Mucosa of descending colon (tissue), 3 donors: ENCODE measurements at regions not wholly inside any gene's neighbourhood (a gene's known extent, or its start where the extent isn't known, plus 50 kb on each side); places are given as distances from the start of the nearest gene placed in this dataset.

Experiments
- ATAC-seq: fragments of 200-7000 bp; cut with Tn5 transposase; one replicate; pipeline ENCODE4 v1.9.1; 2020; ENCODE audit warnings: mild to moderate bottlenecking, moderate library complexity
- DNase-seq, 3 donors: peaks; one replicate each; pipeline ENCODE4 v3.0.0-alpha.2; 2020
- H3K36me3 ChIP-seq: fragments of 200-600 bp; one replicate; pipeline ENCODE4 v1.8.0; 2021; ENCODE audit warnings: low read depth, mild to moderate bottlenecking
- H3K4me1 ChIP-seq: fragments of 200-600 bp; one replicate; pipeline ENCODE4 v1.8.0; 2021; ENCODE audit warnings: low read depth, mild to moderate bottlenecking
- H3K4me3 ChIP-seq: fragments of 200-600 bp; one replicate; pipeline ENCODE4 v1.8.0; 2021; ENCODE audit warnings: mild to moderate bottlenecking
- H3K9me3 ChIP-seq: fragments of 200-600 bp; one replicate; pipeline ENCODE4 v1.8.0; 2021; ENCODE audit warnings: mild to moderate bottlenecking
- intact Hi-C, 2 donors: fragments of 100-400 bp; cut with DNase I in 1 of 2; cut with micrococcal nuclease in 1 of 2; formaldehyde crosslinking; loops; one replicate each; pipeline versions ENCODE4 v1.11.0 to v1.11.1; 2022; cut with DNase I, micrococcal nuclease
- TF ChIP-seq, protein P1 (sequence below): fragments of 200-600 bp; IDR thresholded peaks from one replicate; pipeline ENCODE4 v1.8.0; 2022; ENCODE audit warnings: antibody characterized with exemption, mild to moderate bottlenecking
- donor health status: DM: no; HTN: no; CAD: no; lungs with moderate emphysema.
- donor health status: DM: no; HTN: no; CAD: no.
- donor health status: DM: no; HTN: yes; CAD: no.

DNA sequence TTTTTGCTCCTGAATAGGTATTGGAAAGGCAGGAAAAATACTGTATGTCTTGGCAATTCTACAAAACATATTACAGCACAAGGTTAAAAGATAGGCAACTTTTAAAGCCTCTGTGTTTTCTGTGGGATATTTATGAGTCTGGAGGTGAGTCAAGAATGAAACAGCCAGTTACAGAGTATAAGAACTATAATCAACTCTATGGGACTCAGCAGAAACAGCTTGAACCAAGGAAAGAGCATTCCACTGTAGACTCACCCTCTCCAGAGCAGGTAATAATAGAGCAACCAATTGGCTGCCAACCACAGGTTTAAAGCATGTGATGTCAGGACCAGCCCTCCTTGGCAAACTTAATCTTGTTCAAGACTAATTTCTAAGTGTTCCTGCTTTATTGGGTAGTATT, 100.5 kb upstream of the MDM1 start:
- ATAC-seq, result peak; percentile 78
- peaks cover 14% of the 10 kb centered on the region for H3K4me1 ChIP-seq
- no peaks in the 10 kb centered on the region for H3K36me3 ChIP-seq
- H3K9me3 ChIP-seq, result no peaks in the 10 kb centered on the region
- intact Hi-C loops, result no loop called here
- TF ChIP-seq, protein P1, sequence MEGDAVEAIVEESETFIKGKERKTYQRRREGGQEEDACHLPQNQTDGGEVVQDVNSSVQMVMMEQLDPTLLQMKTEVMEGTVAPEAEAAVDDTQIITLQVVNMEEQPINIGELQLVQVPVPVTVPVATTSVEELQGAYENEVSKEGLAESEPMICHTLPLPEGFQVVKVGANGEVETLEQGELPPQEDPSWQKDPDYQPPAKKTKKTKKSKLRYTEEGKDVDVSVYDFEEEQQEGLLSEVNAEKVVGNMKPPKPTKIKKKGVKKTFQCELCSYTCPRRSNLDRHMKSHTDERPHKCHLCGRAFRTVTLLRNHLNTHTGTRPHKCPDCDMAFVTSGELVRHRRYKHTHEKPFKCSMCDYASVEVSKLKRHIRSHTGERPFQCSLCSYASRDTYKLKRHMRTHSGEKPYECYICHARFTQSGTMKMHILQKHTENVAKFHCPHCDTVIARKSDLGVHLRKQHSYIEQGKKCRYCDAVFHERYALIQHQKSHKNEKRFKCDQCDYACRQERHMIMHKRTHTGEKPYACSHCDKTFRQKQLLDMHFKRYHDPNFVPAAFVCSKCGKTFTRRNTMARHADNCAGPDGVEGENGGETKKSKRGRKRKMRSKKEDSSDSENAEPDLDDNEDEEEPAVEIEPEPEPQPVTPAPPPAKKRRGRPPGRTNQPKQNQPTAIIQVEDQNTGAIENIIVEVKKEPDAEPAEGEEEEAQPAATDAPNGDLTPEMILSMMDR, result no peak
- H3K4me3 ChIP-seq, result no peak overlapping the region
- peak in 1 of 3 donors; percentile 21 for DNase-seq

DNA sequence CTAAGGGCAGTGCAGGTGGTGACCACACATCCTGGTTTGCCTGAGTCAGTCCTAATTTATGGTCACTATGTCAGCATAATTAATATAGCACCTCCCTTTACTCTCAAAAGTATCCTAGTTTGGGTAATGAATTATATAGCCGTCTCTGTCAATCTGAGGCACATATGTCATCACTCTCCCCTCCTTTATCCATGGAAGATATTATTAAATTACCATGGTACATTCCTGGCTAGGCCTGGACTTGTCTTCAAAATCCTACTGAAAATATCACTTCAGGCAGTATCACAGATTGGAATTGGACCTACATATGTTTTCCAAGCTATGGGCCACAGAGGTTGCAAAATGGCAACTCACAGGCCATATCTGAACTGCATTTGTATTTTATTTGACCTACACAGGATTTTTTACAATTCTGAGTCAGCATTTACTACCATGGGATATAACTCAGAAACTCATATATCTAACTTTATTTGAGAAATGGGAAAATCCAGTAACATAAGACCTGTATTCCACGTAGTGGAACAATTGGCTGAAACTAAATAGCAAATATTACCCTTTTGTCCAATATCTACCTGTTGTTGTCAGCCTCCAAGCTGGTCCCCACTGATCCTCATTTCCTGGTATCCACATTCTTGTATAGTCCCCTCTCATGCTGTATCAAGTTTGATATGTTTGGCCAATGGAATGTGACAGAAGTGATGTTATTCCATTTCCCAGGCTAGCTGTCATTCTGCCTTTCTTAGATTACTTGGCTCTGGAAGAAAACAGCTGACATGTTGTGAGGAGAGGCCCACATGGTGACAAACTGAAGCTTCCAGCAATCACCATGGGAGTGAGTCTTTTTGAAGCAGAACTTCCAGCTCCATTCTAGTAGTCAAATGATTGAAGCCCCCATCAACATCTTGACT, 102.5 kb upstream of the MDM1 start:
- H3K4me3 ChIP-seq, result no peak overlapping the region
- H3K9me3 ChIP-seq, result no peaks in the 10 kb centered on the region
- TF ChIP-seq, protein P1, result no peak
- DNase-seq, result no peak
- H3K36me3 ChIP-seq, result no peaks in the 10 kb centered on the region
- peak; percentile 33 for ATAC-seq
- peaks cover 4% of the 10 kb centered on the region for H3K4me1 ChIP-seq
- intact Hi-C loops, result no loop called here

DNA sequence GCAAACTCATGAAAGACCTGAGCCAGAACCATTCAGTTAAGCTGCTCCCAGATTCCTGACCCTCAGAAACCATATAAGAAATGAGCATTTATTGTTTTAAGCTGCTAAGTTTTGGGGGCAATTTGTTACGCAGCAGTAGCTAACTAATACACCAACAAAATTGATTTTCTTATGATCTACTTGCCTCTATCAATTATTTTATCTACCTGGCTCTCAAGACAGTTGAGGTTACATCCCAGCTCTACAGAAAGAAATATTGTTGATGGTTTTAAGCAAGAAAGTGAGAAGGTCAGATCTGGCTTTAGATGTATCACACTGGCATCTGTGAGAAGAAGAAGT, 103.1 kb upstream of the MDM1 start:
- H3K9me3 ChIP-seq, result no peaks in the 10 kb centered on the region
- DNase-seq (no peak), ATAC-seq (no peak)
- peaks cover 4% of the 10 kb centered on the region for H3K4me1 ChIP-seq
- H3K36me3 ChIP-seq, result no peaks in the 10 kb centered on the region
- no peak overlapping the region for H3K4me3 ChIP-seq
- intact Hi-C loops, result no loop called here
- TF ChIP-seq, protein P1, result no peak

DNA sequence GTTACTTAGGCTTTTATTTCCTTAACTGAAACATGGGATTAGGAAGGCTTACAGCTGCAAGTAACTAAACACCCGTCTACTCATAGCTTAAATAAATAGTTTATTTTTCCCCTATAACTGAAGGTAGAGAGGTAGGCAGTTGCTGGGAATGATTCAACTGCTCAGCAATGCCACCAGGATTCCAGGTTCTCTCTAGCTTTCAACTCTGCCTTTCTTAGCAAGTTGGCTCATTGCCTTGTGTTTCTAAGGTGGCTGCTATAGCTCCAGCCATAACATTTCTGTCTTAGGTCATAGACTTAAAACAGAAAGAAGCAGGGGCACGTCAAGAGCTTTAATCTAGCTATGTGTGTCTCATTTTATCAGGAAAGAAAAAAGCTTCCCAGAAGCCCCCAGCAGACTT, 103.7 kb upstream of the MDM1 start:
- TF ChIP-seq, protein P1, result no peak
- H3K4me3 ChIP-seq, result no peak overlapping the region
- intact Hi-C loops, result no loop called here
- no peaks in the 10 kb centered on the region for H3K9me3 ChIP-seq
- H3K4me1 ChIP-seq, result peaks cover 4% of the 10 kb centered on the region
- DNase-seq (no peak), ATAC-seq (peak; percentile 22)
- H3K36me3 ChIP-seq, result no peaks in the 10 kb centered on the region

DNA sequence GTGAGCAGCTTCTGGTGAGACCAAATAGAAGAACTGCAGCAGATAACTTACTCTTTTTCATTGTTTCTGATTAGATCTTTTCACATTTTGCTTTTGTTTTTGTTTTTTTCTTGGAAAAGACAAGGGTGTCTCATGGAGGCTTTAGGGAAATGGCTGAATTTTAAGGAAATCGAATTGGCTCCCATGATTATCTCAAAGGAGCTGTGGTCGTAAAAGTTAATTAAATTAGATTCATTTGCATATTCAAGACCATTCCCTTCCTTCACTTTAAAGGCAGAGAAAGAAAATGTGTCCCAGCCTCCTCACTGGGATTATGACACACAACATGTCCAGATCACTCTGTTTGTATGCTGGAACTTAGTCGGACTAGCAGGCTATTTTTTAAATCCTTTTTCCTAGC, 106.4 kb upstream of the MDM1 start:
- Histone ChIP-seq H3K36me3 (no peaks in the 10 kb centered on the region), H3K4me1 (peaks cover 6% of the 10 kb centered on the region), H3K9me3 (no peaks in the 10 kb centered on the region), H3K4me3 (no peak overlapping the region)
- intact Hi-C loops, result no loop called here
- DNase-seq (no peak), ATAC-seq (no peak)
- TF ChIP-seq, protein P1, result no peak
